Inflammatory macrophage treated with lipopolysaccharide for 1 hour (primary cell): ENCODE measurements at regions not wholly inside any gene's neighbourhood (a gene's known extent, or its start where the extent isn't known, plus 50 kb on each side); places are given as distances from the start of the nearest gene placed in this dataset.

Experiments
- DNase-seq, 2 donors: peaks; one replicate each; pipeline ENCODE4 v3.0.0-alpha.2; 2020 to 2022

DNA sequence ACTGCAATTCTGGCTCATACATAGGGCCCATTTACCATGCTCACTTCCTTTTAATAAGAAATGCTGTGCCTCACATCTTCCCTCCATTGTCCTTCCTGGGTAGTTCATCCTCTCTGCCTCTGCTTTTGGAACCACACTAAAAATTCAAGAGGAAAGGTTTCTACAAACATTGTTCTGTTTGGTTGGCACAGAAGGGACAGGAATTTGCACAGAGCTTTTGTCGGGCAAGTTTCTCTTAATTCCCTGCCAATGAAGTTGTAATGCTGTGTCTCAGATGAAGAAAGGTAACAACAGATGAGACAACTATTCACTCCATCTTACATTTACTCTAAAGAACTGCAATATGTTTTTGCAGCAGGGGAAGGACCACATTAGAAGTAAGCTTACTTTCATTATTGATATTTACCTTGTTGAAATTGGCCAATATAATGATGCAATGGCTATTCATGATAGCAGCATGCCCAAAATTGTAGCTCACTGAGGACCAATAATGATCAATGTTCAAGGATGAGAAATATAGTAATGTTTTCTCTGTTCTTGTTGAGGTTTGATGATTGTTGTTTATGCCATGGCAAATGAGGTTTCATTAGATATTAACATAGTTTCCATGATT lies 82.5 kb upstream of the HMHB1 start:
- DNase-seq = no peak

DNA sequence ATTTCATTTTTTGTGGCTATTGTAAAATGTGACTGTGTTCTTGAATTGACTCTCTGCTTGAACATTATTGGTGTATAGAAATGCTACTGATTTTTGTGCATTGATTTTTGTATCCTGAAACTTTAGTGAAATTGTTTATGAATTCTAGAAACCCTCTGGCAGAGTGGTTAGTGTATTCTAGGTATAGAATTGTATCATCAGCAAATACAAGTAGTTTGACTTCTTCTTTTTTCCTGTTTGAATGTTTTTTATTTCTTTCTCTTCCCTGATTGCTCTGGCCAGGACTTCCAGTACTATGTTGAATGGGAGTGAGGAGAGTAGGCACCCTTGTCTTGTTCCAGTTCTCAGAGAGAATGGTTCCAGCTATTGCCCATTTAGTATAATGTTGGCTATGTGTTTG lies 88.8 kb upstream of the HMHB1 start:
- DNase-seq = no peak

DNA sequence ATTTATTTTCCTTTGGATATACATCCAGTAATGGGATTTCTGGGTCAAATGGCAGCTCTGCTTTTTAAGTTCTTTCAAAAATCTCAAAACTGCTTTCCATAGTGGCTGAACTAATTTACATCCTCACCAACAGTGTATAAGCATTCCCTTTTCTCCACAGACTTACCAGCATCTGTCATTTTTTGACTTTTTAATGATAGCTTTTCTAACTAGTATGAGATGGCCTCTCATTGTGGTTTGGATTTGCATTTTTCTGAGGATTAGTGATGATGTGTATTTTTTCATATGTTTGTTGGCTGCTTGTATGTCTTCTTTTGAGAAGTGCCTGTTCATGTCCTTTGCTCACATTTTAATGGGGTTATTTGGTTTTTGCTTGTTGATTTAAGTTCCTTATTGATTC lies 90.0 kb upstream of the HMHB1 start:
- DNase-seq = no peak

DNA sequence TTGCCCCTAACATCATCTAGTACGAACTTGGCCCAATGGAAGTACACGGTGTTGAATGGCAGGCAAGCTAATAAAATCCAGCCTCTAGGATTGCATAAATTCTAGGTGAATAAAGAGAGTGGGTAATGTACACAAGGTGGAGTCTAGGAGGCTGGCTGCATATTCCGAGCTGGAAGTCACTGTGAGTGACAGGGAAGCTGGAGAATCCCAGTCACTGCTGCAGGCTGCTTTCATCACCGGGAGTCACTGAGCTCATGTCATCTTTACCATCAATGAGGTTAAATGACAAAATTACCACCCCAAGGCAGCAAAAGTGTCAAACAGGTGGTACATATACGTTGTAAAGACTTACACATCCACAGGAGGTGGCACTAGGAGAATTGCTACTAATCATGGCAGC lies 91.3 kb upstream of the HMHB1 start:
- no peak for DNase-seq

DNA sequence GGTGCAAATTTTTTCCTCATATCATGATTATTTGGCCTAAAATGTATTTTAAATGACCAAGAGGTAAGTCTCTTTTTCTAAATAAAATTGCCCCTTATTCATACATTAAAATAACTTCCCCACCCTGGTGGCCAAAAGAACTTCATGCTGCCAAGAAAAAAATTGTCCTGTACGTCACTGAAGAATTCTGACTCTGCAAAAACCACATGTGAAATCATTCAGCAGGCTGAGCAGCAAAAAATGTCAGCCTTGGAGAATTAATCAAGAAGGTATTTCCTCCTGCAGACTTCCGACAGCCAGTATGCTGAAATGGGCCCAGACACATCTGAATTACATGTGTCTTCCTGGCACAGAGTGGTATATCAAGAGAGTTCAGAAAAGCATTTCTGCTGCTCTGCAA lies 94.6 kb upstream of the HMHB1 start:
- DNase-seq = no peak

DNA sequence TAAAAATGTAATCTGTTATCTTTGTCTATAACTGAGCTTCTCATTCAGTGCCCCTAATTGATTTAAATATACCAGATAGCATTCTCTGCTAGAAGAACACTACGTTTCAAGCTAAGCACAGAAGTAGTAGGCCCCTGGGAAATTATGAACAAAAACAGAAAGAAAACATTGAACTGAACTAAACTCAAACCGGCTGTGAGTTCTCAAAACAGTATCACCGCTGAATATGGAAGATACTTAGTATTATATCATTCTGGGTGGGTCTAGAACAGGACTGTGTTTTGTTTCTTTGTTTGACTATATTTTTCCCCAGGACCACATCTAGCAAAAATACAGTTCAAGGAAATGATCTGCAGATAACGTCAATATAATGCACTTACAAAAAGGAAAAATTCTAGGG lies 95.1 kb upstream of the HMHB1 start:
- DNase-seq = no peak

DNA sequence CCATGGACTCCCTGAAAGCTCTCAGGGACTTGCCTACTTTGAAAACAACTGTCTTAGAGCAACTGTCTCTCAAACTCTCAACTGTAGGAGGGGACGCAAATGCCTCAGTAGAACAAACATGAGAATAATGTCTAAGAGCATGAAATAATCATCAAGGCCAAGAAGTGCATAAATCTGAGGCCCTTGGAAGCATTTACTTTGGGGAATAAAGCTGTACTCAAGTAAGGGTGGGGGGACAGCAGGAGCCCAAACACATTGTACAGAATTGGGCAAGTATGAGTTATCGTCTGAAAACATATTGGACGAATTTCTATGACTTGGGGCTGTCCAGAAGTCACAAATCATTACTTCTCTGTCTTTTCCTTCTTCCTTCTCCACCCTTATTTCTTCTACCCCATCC lies 96.3 kb upstream of the HMHB1 start:
- no peak for DNase-seq

DNA sequence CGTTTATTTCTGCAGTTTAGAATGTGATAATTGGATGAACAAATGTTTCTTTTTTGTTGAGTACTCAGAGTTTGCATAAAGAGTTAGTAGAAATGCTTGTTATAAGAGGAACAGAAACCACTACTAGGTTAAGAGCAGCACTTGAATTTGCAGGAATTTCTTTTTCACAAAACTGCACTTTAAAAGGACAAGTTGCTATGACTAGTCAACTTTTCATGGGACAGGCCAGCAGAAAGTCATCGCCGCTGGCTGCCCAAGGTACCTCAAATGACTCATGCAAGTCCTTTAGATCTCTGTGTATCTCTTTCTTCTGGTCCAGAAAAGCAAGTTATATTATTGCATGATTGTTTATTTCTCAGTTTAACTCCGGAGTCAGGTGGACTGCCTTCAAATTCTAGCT lies 97.3 kb upstream of the HMHB1 start:
- DNase-seq = peak; percentile 12 to 41

DNA sequence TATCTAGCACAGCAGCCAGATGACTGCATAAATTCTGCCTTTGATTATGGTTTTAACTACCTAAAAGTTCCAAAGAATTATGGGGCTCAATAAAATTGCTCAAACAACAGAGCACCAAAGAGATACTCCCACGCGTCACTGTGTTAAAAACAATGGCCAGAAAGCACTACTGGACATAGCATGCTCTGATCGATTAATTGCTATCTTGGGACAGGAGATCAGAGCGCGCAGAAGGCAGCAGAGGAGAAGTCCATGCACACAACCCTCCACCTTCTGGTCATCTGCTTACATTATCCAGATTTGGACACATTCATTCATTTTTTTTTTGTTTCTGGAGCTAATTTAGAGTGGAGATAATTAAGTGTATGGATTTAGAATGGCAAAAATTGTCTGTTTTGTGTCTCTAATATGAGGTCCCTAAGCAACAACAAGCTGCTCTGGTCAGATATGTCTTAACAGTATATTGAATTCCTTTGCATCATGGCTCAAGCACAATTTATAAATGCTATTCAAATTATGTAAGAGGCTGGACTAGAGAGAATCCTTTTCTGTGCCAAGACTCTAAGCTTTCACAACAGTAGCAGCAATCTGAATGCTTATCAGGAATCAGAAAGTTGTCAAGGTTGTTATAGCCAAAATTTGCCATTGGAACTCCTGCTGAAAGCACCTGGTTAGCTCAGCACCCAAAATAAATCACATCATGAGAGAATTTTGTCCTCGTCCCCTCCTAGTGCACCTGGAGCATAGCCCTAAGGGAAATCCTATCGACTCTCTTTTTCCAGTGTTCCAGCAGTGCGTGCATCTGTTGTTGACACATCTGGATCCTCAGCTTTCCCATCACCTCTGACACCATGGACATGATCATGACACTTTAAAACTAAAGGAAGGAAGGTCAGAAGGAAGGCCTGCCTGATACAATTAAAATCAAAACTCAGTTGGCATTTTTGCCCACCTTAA lies 98.6 kb upstream of the HMHB1 start:
- no peak for DNase-seq

DNA sequence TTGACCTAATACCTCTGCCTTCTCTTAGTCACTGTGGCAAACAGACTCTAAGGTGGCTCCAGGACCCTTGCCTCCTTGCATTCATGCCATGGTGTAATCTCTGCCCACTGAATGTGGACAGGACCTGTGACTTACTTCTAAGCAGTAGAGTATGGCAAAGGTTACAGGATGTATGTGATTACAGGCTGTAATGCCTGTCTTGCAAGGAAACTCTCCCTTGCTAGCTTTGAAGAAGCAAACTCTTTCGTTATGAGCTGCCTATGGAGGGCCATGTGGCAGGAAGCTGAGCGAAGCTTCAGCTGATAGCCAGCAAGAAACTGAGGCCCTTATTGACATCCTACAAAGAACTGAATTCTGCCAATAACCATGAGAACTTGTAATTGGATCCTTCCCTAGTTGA lies 103.3 kb upstream of the HMHB1 start:
- DNase-seq = no peak

DNA sequence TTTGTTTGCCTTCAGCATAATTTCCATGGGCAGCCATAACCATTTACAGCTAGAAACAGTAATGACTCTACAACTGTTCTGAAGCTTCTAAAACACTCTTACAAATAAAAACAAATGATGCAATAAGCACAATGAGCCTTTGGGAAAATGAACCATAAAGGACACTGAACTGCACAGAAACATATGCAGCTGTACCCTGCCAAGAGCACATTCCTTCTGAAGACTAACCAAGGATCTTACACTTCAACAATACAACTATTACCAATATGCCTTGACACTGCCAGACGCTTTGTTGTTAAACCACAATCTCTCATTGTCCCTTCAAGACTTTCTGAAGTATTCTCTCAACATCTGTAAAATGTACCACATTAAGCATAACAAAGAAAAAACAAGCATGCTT lies 104.2 kb upstream of the HMHB1 start:
- DNase-seq = no peak

DNA sequence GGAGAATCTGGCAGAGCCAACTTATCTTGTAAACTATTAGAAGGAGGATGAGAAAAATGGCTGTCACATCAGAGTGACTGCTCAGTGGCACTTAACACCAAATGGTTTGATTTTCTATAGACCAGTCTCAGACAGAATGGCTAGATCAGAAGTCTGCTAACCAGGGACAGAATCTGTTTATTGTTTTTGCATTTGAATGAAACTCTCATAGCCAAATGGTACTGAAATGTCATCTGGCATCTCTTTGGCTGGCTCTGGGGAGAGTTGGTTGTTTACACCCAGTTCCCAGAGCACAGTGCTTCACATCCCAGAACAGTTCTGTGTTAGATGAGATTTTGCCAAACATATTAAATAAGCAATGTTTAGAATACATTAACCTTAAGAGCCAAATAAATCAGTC lies 106.6 kb upstream of the HMHB1 start:
- DNase-seq = no peak

DNA sequence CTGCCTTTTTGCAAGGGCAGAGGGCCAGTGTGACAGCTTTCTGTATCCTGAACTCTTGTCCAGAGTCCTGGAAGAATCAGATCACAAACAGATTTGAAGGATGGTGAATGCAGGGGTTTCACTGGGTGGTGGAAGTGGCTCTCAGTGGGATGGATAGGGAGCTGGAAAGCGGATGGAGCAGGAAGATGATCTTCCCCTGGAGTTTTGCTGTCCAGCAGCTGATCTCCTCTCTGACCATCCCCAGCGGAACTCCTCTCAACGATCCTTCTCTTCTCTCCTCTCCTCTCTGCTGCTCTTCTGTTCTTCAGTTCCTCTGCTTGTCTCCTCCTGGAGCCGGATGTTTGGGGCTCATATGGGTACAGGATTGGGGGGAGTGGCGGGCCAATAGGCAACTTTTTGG lies 108.3 kb upstream of the HMHB1 start:
- no peak for DNase-seq

DNA sequence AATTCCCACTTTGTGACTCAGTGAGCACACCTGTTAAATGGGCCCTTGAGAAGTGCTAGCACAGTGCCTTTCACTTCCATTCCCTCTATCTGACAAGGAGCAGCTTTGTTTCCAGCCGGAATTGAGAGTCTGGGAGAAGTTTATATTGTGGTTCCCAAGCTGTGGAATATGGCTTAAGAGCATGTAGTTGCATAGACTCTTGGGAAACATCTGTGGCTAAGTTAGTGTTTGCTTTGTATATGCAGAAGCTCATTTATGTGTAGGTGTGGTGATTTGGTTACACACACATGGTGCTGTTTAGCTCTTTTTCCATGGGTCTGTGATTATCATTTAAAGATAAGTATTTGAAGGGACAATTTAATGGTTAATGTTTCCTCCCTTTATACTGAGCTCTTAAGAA lies 110.5 kb upstream of the HMHB1 start:
- DNase-seq = peak in 1 of 2 donors; percentile 9

DNA sequence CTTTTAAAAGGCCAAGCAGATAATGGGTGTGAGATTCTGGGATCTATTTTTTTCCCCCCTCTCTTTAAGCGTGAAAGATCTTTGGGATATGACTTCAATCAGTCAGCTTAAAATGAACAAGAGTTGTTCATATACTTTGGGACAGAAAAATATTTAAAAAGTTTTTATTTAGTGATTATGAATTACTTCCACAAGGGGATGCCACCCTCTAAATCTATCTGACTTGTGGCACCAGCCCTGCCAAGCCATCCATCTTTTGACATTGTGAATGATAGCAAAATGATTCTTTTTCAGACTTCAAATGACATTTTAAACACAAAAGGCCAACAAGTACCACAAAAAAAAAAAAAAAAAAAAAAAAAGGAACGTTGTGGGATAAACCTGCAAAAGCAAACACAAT lies 111.0 kb upstream of the HMHB1 start:
- DNase-seq = no peak

DNA sequence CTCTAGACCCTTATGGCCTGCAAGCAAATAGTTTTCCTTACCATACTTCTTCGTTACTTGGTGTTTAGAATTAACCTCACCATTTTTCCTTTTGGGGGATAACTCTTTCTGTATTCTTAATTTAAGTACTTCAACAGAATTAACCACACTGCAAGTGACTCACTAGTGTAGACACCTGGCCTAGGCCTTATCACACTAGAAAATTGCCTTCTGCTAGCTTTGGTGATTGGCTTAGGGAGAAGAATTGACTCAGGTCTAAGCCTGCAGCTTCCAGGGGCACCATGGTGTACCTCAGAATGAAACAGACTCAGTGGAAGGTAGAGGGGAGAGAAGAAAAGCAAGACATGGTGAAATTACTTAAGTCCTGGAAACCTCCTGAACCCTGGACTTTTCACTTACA lies 112.8 kb upstream of the HMHB1 start:
- no peak for DNase-seq

DNA sequence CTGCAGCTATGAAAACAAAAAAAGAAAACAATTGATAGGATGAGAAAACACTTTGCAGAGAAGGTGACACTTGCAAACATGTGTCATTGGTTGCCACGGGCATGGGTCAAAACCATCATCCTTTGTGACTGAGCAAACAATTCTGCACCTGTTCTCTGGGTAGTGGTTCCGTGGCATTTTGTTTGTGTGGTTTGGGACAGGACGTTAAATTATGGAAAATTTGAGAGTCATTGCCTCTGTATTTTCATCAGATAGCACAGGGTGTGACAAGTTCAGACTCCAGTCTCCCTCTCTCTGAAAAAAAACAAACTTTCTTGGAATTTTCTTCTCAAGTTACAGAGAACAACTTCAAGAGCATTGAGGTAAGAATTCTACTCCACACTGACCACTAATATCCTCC lies 113.4 kb upstream of the HMHB1 start:
- no peak for DNase-seq

DNA sequence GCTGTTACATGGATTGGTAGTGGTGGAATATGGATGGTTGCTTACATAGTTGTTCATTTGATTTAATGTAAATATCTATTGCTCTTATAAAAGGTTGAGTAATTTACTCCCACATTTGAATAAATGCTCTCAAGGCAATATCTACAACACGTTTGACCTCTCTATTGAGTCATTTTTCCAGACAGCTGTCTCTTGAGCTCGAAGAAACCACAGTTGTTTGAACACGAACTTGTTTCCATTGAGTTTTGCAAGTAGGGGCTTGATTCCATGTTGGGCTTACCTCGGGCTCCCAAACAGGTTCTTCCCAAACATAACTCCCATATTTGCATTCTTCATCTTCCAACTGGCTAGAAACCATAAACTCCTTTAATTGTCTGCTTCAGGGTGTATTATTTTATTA lies 115.0 kb upstream of the HMHB1 start:
- no peak for DNase-seq

DNA sequence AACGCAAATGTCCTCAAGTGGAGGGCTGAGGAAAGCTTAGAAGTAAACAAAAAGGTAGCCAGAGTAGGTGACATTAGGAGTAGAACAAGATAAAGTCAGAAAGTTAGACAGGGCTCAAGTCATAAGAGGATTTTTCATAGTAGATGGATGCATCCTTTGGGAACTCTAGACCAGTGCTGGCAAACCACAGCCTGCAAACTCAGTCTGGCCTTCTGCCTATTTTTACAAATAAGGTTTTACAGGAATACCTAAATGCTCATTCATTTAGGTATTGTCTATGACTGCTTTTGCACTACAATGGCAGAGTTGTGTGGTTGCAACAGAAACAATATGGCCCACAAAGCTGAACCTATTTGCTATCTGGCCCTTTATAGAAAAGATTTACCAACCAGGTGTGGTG lies 116.0 kb upstream of the HMHB1 start:
- no peak for DNase-seq

DNA sequence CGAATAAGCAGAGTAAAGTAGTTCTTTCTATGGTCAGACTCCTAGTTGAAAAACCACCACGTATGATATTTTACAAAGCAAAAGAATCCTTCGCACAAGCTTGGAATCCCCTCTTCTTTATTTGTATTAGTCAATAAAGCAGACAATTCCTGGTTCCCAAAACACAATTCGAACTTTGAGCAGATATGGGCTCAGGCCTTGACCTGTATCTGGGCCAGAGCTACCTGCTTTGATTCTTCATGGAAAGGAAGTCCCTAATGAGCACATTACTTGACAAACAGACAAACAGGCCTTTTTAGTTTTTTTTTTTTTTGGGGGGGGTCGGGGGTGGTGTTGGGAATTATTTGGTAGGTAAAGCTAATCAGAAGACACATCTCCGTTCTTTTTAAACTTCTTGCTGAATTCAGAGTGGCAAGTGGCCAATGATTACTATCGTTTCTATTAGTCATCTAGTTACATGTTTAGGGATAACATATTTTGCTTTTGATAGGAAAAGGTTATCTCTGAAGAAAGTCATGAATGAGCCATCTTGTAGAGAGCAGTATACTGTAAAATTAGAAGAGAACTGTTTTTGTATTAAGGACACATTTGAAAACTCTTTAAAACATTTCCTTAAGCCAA lies 116.6 kb upstream of the HMHB1 start:
- no peak for DNase-seq

DNA sequence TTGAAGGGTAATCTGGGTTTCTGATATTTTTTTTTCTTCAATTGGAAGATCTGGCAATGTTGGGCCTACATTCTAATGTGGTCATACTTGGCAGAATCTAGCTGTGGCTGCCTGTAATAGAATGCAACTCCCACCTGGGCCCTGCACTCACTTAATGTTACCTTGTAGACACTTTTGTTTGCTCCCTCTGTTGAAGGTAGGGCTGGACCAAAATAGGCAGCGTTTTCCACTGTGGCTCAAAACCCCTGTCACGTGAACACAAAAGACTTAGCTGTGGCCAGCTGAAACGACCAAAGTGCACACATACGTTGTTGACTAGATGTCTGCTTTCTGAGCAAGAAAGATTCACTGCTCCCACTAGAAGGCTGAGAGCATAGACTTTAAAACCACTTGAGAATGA lies 117.6 kb upstream of the HMHB1 start:
- no peak for DNase-seq

DNA sequence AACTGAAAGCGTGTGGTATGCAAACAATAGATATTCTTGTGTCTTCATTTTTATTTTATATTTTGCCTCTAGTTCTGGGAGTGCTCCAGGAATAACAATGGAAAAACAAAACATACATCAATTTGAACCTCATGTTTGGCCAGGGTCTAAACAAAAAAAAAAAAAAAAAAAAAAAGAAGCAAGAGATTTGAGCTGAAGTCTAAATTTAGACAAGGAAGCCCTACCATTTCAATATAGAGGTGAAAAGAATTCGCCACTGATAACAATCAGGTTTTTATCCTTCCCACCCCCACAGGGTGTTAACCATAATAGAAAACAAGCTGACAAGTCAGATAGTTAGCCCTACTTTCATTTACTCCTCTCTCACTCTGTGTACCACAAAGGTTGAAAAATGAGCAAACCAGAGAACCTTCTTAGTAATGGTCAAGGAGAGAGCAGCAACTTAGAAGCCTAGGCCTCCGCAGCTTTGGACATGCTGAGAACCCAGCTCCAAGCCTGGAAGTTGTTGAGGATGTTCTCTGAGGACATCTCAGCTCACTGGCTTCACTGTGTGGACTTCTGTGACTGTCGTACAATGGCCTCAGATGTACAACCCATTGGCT lies 118.2 kb upstream of the HMHB1 start:
- DNase-seq = no peak

DNA sequence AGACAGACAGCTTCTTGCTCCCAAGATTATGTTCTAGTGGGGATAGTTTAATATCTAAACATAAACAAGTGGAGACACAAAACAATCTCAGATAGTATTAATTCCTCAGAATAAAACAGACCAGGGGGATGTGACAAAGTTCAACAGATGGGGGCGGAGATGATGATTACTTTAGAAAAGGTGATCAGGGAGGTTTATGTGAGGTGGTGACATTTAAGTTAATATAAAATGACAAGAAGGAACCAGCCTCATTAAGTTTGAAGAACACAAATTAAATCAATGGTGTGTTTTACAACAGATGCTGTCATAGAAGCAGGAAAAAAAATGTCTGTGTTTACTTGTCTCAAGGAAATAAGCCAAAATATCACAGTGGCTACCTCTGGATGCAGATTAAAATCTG lies 119.6 kb upstream of the HMHB1 start:
- DNase-seq = no peak

DNA sequence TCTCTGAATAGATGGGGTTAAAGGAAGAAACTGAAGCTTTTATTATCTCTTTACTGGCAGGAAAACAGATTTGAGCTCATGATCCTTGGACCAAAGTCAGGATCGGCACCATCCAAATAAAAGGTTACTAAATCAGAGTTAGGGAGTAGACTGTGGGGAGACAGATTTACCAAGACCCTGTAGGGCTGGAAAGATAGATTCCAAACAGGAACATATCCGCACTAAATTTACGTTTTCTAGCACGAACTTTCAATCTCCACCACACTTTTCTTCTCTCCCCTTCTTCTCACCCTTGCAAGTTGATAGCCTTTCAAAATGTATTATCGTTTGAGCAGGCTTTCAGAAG lies 120.0 kb upstream of the HMHB1 start:
- no peak for DNase-seq
